PFSK-1 (cell line): ENCODE measurements at regions not wholly inside any gene's neighbourhood (a gene's known extent, or its start where the extent isn't known, plus 50 kb on each side); places are given as distances from the start of the nearest gene placed in this dataset.

ENCODE experiments used
- POLR2AphosphoS5 ChIP-seq: IDR thresholded peaks from 2 replicates; pipeline ENCODE4 v1.6.1; 2012; ENCODE audit warnings: low read depth, mild to moderate bottlenecking, control low read depth, low read length, moderate library complexity
- REST ChIP-seq, 2 experiments: IDR thresholded peaks; 2 replicates each; pipeline versions ENCODE4 v1.6.1 to v1.8.0; 2011 to 2012; ENCODE audit warnings: low read depth in 2 of 2, low read length in 2 of 2, control low read depth in 1 of 2, inconsistent platforms in 1 of 2, mild to moderate bottlenecking in 1 of 2, moderate library complexity in 1 of 2; ENCODE audit not compliant: insufficient read depth in 1 of 2

- TF ChIP-seq POLR2AphosphoS5: no peak
- TF ChIP-seq REST (IDR thresholded peaks at IDR 0.05; ENCODE audit: insufficient read depth in 1 of 2, low read depth in 2 of 2, low read length in 2 of 2): no peak
Measured at GRCh38 chr13:48826039-48826438, 149.7 kb upstream of the FNDC3A start.
